Aorta (tissue), 5 donors: ENCODE measurements at regions not wholly inside any gene's neighbourhood (a gene's known extent, or its start where the extent isn't known, plus 50 kb on each side); places are given as distances from the start of the nearest gene placed in this dataset.

ENCODE experiments used
- ATAC-seq: fragments of 200-7000 bp; cut with Tn5 transposase; one replicate; pipeline ENCODE4 v1.9.1; 2022; ENCODE audit warnings: moderate library complexity; ENCODE audit not compliant: low FRiP score
- DNase-seq, 2 donors: peaks; one replicate each; pipeline ENCODE4 v3.0.0-alpha.2; 2020
- H3K27ac ChIP-seq, 2 donors: one replicate each; pipeline ENCODE4 v1.5.1; 2013; ENCODE audit warnings: low read length in 2 of 2, mild to moderate bottlenecking in 2 of 2, moderate library complexity in 2 of 2, control low read depth in 1 of 2, inconsistent platforms in 1 of 2, low read depth in 1 of 2
- H3K27me3 ChIP-seq, 2 donors: one replicate each; pipeline ENCODE4 v1.6.1; 2013; ENCODE audit warnings: control low read depth in 1 of 2, low read length in 1 of 2, mild to moderate bottlenecking in 1 of 2, moderate library complexity in 1 of 2; ENCODE audit not compliant: insufficient read depth in 2 of 2, control insufficient read depth in 1 of 2
- H3K36me3 ChIP-seq, 2 donors: one replicate each; pipeline ENCODE4 v1.6.1; 2013; ENCODE audit warnings: control low read depth in 1 of 2, low read length in 1 of 2, mild to moderate bottlenecking in 1 of 2; ENCODE audit not compliant: insufficient read depth in 2 of 2, control insufficient read depth in 1 of 2
- H3K4me1 ChIP-seq, 2 donors: one replicate each; pipeline ENCODE4 v1.6.1; 2013; ENCODE audit warnings: low read length in 2 of 2, control low read depth in 1 of 2, mild to moderate bottlenecking in 1 of 2, moderate library complexity in 1 of 2; ENCODE audit not compliant: insufficient read depth in 2 of 2, control insufficient read depth in 1 of 2
- H3K4me3 ChIP-seq, 2 donors: one replicate each; pipeline ENCODE4 v1.5.1; 2013; ENCODE audit warnings: low read length in 2 of 2, control low read depth in 1 of 2, mild to moderate bottlenecking in 1 of 2
- H3K9me3 ChIP-seq: one replicate; pipeline ENCODE4 v1.6.1; 2013; ENCODE audit warnings: mild to moderate bottlenecking, low read length; ENCODE audit not compliant: control insufficient read depth
- WGBS, 2 donors: extraction: QIAGEN DNeasy Blood & Tissue Kit; methylation state at CpG; one replicate each; pipeline ENCODE4 v1.1.7; 2013; 5-methylcytosine and 5-hydroxymethylcytosine counted together
- intact Hi-C, 2 donors: fragments of 100-400 bp; cut with DNase I; formaldehyde crosslinking; loops; one replicate each; pipeline versions ENCODE4 v1.14.2 to v1.15.0; 2022
- donor health status: healthy with polysubstance abuse.
- donor health status: Bipolar disorder and iron deficiency.
- donor health status: DM: no; HTN: no; CAD: no.
- donor health status: DM: no; HTN: no; CAD: no.
- donor health status: DM: yes; HTN: yes; CAD: no.

DNA sequence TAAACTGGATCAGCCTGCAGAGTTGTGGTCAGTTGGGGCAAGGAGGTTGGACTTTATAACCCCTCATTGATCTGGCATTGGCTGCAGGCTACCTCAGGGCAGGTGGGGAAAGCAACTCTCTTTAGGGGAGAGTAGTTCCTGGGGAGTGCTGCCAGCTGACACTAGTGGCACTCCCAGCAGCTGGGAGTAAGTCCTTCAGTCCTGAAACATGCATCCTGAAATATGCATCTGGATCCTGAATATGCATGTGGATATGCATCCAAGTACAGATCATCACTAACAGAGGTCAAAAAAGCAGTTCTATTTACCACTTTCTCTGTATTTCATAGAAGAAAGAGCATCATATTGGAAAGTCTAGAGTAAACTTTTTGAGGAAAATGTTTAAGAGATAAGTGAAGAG is 350.8 kb downstream of the EPM2A start:
- ATAC-seq (no peak), DNase-seq (no peak)
- no peaks in the 10 kb centered on the region for H3K4me1 ChIP-seq
- H3K9me3 ChIP-seq, result no peaks in the 10 kb centered on the region
- no peaks in the 10 kb centered on the region for H3K27me3 ChIP-seq
- H3K36me3 ChIP-seq, result no peaks in the 10 kb centered on the region
- H3K4me3 ChIP-seq, result no peak overlapping the region
- intact Hi-C loops, result no loop called here
- no peak overlapping the region for H3K27ac ChIP-seq

DNA sequence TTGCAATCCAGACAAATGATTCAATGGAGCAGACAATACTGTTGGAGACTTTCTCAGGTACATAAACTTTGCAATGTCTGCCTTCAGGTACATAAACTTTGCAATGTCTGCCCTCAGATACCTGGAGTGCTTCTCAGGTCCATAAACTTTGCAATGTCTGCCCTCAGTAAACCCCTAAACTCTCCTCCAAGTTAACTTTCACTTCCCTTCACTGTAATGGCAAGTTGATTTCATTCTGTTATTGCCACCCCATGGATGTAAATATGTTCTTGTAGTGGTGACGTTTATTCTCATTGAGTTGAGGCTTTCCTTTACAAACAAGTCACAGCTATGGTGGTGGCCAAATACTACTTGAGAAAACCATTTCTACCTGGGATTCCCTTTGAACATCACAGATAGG is 338.8 kb downstream of the EPM2A start:
- intact Hi-C loops, result no loop called here
- ATAC-seq (no peak), DNase-seq (no peak)
- no peaks in the 10 kb centered on the region for H3K9me3 ChIP-seq
- H3K4me1 ChIP-seq, result no peaks in the 10 kb centered on the region
- no peaks in the 10 kb centered on the region for H3K36me3 ChIP-seq
- H3K27ac ChIP-seq, result no peak overlapping the region
- H3K4me3 ChIP-seq, result no peak overlapping the region
- 93% methylated on average over 1 of the region's 1 CpG for WGBS, 2 donors
- no peaks in the 10 kb centered on the region for H3K27me3 ChIP-seq

DNA sequence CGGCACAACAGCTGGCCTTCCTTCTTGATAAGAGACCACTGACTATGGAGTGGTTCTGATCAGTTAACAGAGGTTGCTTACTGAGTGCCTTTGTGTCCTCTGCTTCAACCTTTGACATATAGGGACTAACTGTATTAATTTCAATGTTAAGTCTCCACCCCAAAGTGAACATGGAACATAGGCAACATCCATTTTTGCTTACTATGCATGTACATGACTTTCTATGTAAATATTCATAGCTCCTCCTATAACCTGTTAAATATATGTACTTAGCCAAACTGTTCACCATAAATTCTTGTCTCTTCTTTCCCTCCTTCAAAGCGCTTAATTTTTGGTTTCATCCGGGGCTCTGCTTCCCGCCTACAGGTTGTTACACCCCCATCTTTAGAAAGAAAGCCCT is 334.8 kb downstream of the EPM2A start:
- no peaks in the 10 kb centered on the region for H3K9me3 ChIP-seq
- no peaks in the 10 kb centered on the region for H3K4me1 ChIP-seq
- H3K36me3 ChIP-seq, result no peaks in the 10 kb centered on the region
- DNase-seq (no peak), ATAC-seq (no peak)
- WGBS, 2 donors, result 84 to 96% methylated on average over 4 of the region's 4 CpGs
- intact Hi-C loops, result no loop called here
- no peaks in the 10 kb centered on the region for H3K27me3 ChIP-seq
- no peak overlapping the region for H3K4me3 ChIP-seq
- no peak overlapping the region for H3K27ac ChIP-seq

DNA sequence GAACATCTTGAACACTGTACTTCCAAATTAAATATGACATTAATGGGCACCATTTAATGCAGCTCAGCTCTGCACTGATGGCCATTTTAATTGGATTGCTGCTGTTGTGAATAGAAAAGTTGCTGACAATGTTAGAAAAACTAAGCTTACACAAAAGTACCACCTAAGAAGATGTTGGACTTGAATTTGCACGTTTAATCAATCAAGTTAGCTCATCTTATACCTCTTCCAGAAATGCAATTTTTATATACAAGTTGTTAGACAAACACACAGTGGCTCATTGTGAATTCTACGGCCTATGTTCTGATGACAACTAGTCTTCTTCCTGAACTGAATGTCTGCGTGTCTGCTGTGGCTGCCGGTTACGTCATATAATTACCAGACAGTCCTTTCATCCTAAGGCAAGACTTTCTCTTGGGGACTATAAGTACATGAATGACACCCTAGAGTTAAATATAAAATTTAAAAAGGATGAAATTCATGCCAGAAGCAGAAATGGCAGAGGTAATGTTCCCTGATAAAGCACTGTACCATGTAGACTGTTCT is 330.2 kb downstream of the EPM2A start:
- H3K27ac ChIP-seq, result no peak overlapping the region
- intact Hi-C loops, result loop anchor here in 1 of 2 donors (5.0 kb wide), 1 partner anchor 647 kb away; no protein-coding TSS in a partner anchor
- H3K4me3 ChIP-seq, result no peak overlapping the region
- 82 to 83% methylated on average over 5 of the region's 5 CpGs for whole genome bisulfite sequencing, 2 donors
- no peaks in the 10 kb centered on the region for H3K9me3 ChIP-seq
- ATAC-seq, result no peak
- H3K27me3 ChIP-seq, result no peaks in the 10 kb centered on the region
- H3K36me3 ChIP-seq, result no peaks in the 10 kb centered on the region
- no peak for DNase-seq
- H3K4me1 ChIP-seq, result no peaks in the 10 kb centered on the region

DNA sequence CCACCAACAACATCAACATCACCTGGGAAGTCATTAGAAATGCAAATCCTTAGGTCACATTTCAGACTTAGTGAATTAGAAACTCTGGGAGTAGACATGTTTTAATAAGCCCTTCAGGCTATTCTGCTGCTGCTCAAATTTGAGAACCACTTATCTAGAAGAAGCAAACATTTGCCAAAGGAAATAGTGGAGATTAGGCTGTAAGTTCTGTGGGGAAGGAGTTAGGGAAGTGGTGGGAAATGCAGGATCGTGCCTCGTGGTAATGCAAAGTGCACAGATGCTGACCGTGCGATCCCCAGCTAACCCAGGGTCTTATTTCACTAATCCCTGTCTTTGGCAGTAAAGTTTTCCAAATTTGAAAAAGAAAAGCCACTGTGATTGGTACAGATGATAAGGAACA is 328.5 kb downstream of the EPM2A start:
- Histone ChIP-seq H3K4me3 (no peak overlapping the region), H3K27ac (no peak overlapping the region), H3K36me3 (no peaks in the 10 kb centered on the region), H3K27me3 (no peaks in the 10 kb centered on the region), H3K9me3 (no peaks in the 10 kb centered on the region), H3K4me1 (no peaks in the 10 kb centered on the region)
- WGBS, 2 donors, result 5 to 10% methylated on average over 4 of the region's 4 CpGs
- ATAC-seq, result no peak
- intact Hi-C loops, result loop anchor here in 1 of 2 donors (5.0 kb wide), 1 partner anchor 646 kb away; no protein-coding TSS in a partner anchor
- no peak for DNase-seq

DNA sequence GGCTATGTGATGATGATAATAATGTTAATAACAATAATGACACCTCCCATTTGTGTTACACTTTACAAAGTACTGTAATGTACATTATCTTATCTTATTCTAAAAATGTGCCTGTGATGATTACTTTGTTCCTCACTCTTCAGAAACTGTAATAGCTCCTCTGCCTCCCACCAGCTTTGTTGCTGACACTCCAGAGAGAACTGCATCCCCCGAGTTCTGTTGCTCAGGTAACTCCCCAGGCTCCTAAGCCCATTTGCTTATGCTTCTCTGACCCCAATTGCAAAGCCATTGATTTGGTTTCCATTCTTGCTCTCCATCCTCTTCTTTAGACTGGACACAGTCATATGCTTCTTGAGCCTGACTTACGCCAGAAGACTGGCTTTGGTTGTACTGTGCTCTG is 319.7 kb downstream of the EPM2A start:
- Histone ChIP-seq H3K27me3 (peaks cover 0 to 2% of the 10 kb centered on the region in 2 donors), H3K4me3 (no peak overlapping the region), H3K27ac (no peak overlapping the region), H3K4me1 (no peaks in the 10 kb centered on the region), H3K36me3 (no peaks in the 10 kb centered on the region), H3K9me3 (no peaks in the 10 kb centered on the region)
- DNase-seq (no peak), ATAC-seq (no peak)
- intact Hi-C loops, result no loop called here
- WGBS, 2 donors, result 83 to 86% methylated on average over 2 of the region's 2 CpGs

DNA sequence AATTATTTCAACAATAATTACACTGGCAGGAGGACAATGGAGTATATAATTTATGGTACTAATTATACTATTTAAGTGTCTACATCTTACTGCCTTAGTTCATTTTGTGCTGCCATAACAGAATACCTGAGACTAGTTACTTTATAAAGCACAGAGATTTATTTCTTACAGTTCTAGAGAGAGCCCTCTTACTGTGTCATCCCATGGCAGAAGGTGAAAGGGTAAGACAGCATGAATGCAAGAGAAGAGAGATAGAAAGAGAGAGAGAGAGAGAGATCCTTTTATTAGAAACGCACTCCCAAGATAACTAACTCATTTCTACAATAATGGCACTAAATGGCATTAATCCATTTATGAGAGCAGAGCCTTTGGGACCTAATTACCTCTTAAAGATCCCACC is 314.7 kb downstream of the EPM2A start:
- H3K27me3 ChIP-seq, result no peaks in the 10 kb centered on the region
- WGBS, 2 donors, result 67 to 82% methylated on average over 1 of the region's 1 CpG
- no peaks in the 10 kb centered on the region for H3K9me3 ChIP-seq
- H3K27ac ChIP-seq, result no peak overlapping the region
- ATAC-seq (no peak), DNase-seq (no peak)
- no peaks in the 10 kb centered on the region for H3K4me1 ChIP-seq
- H3K4me3 ChIP-seq, result no peak overlapping the region
- intact Hi-C loops, result no loop called here
- H3K36me3 ChIP-seq, result no peaks in the 10 kb centered on the region

DNA sequence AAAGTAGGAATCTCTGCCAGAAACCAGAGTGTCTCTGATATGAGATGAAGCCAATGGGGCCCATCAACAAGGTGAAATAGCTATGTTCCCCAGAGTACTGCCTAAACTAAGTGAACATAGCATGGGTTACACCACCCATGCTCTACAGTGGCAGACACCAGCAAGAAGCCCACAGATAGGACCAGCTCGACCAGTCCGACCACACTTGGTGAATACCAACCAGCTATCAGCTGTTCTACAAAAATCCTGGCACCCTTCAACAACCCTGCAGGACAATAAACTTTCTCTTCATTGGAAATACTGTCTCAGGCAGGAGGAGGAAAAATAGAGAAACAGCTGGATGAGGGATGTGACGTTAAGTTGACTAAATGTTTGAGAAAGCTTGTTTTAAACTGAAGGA is 311.4 kb downstream of the EPM2A start:
- Histone ChIP-seq H3K4me3 (no peak overlapping the region), H3K27me3 (no peaks in the 10 kb centered on the region), H3K36me3 (no peaks in the 10 kb centered on the region), H3K27ac (no peak overlapping the region), H3K4me1 (no peaks in the 10 kb centered on the region), H3K9me3 (no peaks in the 10 kb centered on the region)
- ATAC-seq (no peak), DNase-seq (no peak)
- intact Hi-C loops, result no loop called here
- 81 to 88% methylated on average over 3 of the region's 3 CpGs for WGBS, 2 donors

DNA sequence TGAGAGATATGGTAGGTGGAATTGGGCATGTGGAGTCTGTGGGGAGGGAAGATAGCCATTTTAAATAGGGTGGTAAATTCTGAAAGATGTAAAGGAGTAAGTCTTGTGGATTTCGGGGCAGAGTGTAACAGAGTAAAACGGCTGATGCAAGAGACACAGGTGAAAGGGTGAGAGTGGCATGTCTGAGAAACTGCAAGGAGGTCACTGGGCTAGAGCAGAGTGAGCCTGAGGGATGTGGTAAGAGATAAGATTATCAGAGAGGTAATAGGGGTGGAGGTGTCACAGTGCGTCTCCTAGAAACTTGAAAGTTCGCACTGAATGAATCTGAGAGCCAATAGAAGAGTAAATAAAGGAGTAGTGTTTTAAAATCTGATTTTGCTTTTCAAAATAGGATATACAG is 308.1 kb downstream of the EPM2A start:
- Histone ChIP-seq H3K36me3 (no peaks in the 10 kb centered on the region), H3K4me1 (no peaks in the 10 kb centered on the region), H3K9me3 (no peaks in the 10 kb centered on the region), H3K4me3 (no peak overlapping the region), H3K27me3 (no peaks in the 10 kb centered on the region), H3K27ac (no peak overlapping the region)
- no peak for ATAC-seq
- no peak for DNase-seq
- intact Hi-C loops, result no loop called here
- WGBS, 2 donors, result 87 to 88% methylated on average over 4 of the region's 4 CpGs
